ENCODE measurements at regions not wholly inside any gene's neighbourhood (a gene's known extent, or its start where the extent isn't known, plus 50 kb on each side); places are given as distances from the start of the nearest gene placed in this dataset.

DNA sequence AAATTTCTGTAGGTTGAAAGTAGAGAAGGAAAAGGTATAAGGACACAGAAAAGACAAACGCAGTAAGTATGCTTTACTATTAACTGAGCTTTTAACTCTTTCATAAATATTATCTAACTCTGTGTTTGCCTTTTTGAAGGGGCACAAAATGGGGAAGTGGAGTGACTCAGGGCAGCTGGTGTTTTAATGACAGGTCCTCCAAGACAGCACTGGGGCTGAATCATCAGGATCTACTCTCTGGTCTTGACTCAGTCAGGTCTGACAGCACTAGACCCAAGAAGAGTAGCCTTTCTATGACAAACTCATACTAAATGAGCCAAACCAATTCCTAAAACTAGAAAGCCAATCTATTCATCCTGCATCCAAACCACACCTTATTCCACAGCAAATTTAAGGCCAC is 102.2 kb downstream of the APTX start:
- ATAC-seq (no peak), DNase-seq (no peak)
- intact Hi-C loops (cut with DNase I), result no loop called here
- 34 to 51% methylated on average over 1 of the region's 1 CpG for WGBS, 2 donors
- TF ChIP-seq, protein P1, sequence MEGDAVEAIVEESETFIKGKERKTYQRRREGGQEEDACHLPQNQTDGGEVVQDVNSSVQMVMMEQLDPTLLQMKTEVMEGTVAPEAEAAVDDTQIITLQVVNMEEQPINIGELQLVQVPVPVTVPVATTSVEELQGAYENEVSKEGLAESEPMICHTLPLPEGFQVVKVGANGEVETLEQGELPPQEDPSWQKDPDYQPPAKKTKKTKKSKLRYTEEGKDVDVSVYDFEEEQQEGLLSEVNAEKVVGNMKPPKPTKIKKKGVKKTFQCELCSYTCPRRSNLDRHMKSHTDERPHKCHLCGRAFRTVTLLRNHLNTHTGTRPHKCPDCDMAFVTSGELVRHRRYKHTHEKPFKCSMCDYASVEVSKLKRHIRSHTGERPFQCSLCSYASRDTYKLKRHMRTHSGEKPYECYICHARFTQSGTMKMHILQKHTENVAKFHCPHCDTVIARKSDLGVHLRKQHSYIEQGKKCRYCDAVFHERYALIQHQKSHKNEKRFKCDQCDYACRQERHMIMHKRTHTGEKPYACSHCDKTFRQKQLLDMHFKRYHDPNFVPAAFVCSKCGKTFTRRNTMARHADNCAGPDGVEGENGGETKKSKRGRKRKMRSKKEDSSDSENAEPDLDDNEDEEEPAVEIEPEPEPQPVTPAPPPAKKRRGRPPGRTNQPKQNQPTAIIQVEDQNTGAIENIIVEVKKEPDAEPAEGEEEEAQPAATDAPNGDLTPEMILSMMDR (IDR thresholded peaks at IDR 0.05), result no peak
- no peak for TF ChIP-seq POLR2A (IDR thresholded peaks at IDR 0.05)
- Histone ChIP-seq H3K27me3 (no peaks in the 10 kb centered on the region), H3K4me3 (no peak overlapping the region), H3K27ac (no peak overlapping the region), H3K4me1 (no peaks in the 10 kb centered on the region), H3K36me3 (replicated peaks in 1 of 2; ENCODE audit: insufficient read depth in 1 of 2, low read depth in 2 of 2) (no peaks in the 10 kb centered on the region), H3K9me3 (no peaks in the 10 kb centered on the region)

DNA sequence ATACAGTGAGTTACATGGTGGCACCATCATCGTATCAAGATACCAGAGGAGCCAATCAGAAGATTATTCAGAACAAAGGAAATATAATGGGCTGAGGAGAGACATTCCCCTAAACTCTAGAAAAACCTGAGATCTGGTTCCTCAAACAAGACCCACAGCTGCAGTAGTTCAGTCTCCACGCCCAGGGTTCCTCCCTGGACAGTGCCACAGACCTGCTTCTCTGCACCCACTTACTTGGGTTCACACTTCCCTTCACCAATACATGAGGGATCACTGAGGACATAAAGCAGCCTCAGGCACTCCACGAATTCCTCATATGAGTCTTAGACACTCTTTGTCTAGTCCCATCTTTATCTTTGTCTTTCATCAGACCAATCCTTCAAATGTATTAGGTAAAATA is 101.7 kb downstream of the APTX start:
- no peaks in the 10 kb centered on the region for H3K27me3 ChIP-seq
- H3K9me3 ChIP-seq, result no peaks in the 10 kb centered on the region
- DNase-seq (no peak), ATAC-seq (no peak)
- H3K4me1 ChIP-seq, result no peaks in the 10 kb centered on the region
- intact Hi-C loops (cut with DNase I), result no loop called here
- H3K36me3 ChIP-seq (replicated peaks in 1 of 2; ENCODE audit: insufficient read depth in 1 of 2, low read depth in 2 of 2), result no peaks in the 10 kb centered on the region
- no peak overlapping the region for H3K4me3 ChIP-seq
- TF ChIP-seq, protein P1 (IDR thresholded peaks at IDR 0.05), result no peak
- no peak for TF ChIP-seq POLR2A (IDR thresholded peaks at IDR 0.05)
- H3K27ac ChIP-seq, result no peak overlapping the region
- WGBS, 2 donors, result 60 to 63% methylated on average over 3 of the region's 3 CpGs

DNA sequence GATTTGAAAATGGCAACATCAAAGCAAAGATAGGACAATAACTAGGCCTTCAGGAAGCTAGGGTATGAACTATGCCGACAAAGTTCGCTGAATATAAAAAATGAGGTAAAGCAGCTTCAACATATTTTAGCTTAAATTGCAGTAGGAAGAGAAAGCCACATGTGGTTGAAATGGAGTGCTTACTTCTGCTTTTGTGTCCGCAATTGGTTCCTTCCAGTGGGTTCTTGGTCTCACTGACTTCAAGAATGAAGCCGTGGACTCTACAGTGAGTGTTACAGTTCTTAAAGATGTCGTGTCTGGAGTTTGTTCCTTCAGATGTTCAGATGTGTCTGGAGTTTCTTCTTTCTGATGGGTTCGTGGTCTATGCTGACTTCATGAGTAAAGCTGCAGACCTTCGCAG is 95.2 kb downstream of the APTX start:
- 49 to 59% methylated on average over 7 of the region's 7 CpGs for WGBS, 2 donors
- Histone ChIP-seq H3K27me3 (no peaks in the 10 kb centered on the region), H3K9me3 (no peaks in the 10 kb centered on the region), H3K36me3 (replicated peaks in 1 of 2; ENCODE audit: insufficient read depth in 1 of 2, low read depth in 2 of 2) (no peaks in the 10 kb centered on the region), H3K4me1 (no peaks in the 10 kb centered on the region), H3K4me3 (no peak overlapping the region), H3K27ac (no peak overlapping the region)
- DNase-seq (no peak), ATAC-seq (no peak)
- intact Hi-C loops (cut with DNase I), result no loop called here
- TF ChIP-seq, protein P1 (IDR thresholded peaks at IDR 0.05), result no peak
- no peak for TF ChIP-seq POLR2A (IDR thresholded peaks at IDR 0.05)

DNA sequence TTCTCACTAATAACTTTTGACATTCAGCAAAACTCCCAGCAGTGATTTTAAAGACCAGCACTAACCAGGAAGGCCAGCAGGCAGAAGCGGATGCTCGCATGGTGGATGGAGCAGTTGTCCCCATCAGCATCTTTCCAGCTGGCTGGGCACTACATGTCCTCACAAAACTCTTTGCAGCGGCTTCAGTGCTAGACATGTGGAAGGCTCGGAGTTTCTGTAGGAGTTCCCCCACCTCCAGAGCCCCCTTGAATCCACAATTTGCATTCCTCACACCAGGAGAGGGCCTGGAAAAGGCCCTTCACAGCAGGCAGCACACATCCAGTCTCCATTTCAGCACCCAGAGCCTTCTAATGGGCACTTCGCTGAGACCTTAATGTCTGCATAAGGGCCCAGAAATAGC is 85.6 kb downstream of the APTX start:
- TF ChIP-seq POLR2A (IDR thresholded peaks at IDR 0.05), result no peak
- TF ChIP-seq, protein P1 (IDR thresholded peaks at IDR 0.05), result no peak
- no peaks in the 10 kb centered on the region for H3K4me1 ChIP-seq
- H3K27ac ChIP-seq, result no peak overlapping the region
- no peak overlapping the region for H3K4me3 ChIP-seq
- H3K36me3 ChIP-seq (replicated peaks in 1 of 2; ENCODE audit: insufficient read depth in 1 of 2, low read depth in 2 of 2), result no peaks in the 10 kb centered on the region
- 78 to 79% methylated on average over 5 of the region's 5 CpGs for WGBS, 2 donors
- ATAC-seq, result no peak
- H3K27me3 ChIP-seq, result no peaks in the 10 kb centered on the region
- intact Hi-C loops (cut with DNase I), result no loop called here
- H3K9me3 ChIP-seq, result no peaks in the 10 kb centered on the region
- DNase-seq, result no peak

DNA sequence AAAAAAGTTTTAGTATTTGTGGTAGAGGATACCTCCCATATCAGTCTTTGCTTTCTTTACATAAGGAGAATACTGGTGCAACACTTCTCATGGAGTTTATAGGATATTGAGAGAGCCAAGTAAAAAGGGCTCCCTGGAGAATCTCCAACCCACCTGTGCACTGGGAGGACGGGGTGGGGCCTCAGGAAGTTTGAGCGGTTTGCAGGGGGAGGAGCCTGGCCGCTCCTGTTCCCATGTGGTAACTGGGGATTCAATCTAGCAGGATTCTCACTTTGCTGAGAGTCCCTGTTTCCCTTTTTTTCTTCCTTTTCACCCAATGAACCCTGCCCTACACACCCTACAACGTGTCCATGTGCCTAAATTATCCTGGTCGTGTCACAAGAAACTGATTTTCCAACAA is 82.8 kb downstream of the APTX start:
- Histone ChIP-seq H3K4me1 (no peaks in the 10 kb centered on the region), H3K27ac (no peak overlapping the region), H3K27me3 (no peaks in the 10 kb centered on the region), H3K36me3 (replicated peaks in 1 of 2; ENCODE audit: insufficient read depth in 1 of 2, low read depth in 2 of 2) (no peaks in the 10 kb centered on the region), H3K4me3 (no peak overlapping the region), H3K9me3 (peaks cover 0 to 8% (median 0%) of the 10 kb centered on the region in 3 donors)
- intact Hi-C loops (cut with DNase I), result no loop called here
- ATAC-seq (no peak), DNase-seq (no peak)
- TF ChIP-seq, protein P1 (IDR thresholded peaks at IDR 0.05), result no peak
- TF ChIP-seq POLR2A (IDR thresholded peaks at IDR 0.05), result no peak
- WGBS, 2 donors, result 43 to 51% methylated on average over 5 of the region's 5 CpGs

All from body of pancreas (tissue), 4 donors.